ENCODE measurements at regions not wholly inside any gene's neighbourhood (a gene's known extent, or its start where the extent isn't known, plus 50 kb on each side); places are given as distances from the start of the nearest gene placed in this dataset.

DNA sequence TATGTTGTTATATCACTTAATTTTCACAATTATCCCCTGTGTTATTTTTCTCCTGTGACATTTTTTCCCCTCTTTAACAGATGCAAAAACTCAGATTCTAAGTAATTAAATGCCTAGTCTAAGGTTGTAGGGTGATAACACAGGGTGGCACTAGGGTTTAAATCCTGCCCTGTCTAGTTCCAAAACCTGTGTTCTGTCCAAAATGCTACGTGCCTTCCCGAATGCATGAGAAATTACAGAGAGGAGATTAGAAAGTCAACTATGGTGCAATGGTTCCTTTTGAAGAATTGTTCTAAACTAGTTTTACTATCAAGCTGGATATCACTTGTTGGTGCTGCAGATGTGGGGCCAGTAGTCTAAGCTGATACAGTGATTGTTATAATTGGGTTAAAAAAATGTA lies 108.0 kb downstream of the DIPK2A start:
- no peak for DNase-seq

DNA sequence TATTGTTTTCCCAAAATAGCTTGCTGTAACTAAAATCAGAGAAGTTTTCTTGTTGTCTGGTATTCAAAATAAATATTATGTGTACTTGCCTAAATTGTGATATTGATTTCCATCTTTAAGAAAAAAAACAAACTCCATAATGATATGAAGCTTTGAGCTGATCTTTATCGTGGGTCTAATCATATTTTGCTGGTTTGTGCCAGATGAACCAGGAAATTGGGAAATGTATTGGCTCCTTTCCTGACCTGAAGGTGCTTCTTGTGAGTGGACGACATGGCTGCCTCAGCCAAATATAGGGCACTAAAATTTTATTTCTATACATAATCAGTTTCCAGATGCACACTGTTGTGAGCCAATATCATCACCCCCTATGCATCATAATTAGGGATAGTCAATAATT lies 113.3 kb downstream of the DIPK2A start:
- no peak for DNase-seq

DNA sequence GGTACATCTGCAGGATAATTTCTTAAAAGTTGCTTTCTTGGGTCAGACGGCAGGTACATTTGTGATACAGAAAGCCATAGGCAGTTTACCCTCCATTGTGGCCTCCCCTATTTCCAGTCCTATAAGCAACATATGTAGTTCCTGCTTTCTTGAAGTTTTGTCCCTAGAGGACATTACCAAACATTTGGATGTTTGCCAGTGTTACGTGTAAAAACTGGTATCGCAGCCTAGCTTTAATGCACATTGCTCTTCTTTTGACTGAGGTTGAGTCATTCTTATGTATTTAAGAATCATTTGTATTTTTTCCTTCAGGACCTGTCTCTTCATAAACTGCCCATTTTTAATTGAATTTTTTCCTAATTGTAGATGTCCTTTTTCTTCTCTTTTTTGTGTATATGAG lies 114.3 kb downstream of the DIPK2A start:
- no peak for DNase-seq

DNA sequence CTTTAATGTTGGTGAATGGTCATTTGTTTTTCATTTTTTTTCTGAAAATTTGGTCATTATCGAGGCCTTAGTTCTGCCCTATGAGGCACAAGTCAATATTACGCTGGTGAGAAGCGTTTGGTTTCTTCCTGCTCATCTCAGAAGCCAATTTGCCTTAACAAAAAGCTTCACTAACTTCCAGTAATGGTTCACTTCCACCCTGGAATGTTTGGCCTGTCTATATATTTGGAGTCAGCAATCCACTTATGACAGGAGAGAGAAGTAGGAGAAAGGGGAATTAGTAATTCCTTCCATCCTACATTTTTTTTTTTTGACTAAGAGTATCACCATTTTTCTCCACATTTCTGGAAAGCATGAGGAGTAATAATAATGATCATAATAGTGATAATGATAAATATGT lies 124.4 kb downstream of the DIPK2A start:
- no peak for DNase-seq

DNA sequence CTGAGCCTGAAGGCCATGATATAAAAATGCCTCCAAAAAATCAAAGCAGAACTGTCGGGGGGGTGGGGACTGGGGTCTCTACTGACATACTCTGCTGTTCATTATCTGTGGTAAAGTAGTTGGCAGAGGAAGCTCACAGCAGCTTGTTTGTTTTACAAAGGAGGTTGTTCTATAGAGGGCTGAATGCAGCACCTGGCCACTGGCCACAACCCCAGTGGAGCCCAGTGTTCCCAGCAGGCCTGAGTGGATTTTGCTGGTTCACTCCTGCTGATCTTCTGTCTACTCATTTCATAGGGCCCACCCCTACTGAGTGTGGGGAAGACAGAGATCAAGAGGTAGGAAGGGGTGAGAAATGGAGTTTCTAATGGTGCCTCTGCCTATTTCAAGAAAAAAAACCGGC lies 125.5 kb downstream of the DIPK2A start:
- DNase-seq = no peak

DNA sequence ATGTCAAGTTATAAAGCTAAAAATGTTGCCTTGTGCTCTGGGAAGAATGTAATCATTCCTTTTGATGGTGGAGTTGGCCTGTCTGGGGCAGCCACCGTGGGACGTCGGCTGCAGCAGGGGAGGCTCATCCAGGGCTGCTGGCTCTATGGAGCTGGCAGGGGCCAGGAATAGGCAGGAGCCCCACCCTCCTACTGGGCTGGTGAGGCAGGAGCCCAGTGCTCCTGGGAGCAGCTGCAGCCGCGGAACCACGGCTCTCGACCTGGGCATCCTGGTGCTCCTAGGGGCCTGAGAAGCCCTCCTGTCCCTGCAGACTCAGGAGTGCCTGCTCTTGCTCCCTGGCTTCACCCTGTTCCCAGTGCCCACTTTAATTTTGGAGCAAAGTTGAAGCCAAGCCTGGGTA lies 127.1 kb downstream of the DIPK2A start:
- DNase-seq = no peak

DNA sequence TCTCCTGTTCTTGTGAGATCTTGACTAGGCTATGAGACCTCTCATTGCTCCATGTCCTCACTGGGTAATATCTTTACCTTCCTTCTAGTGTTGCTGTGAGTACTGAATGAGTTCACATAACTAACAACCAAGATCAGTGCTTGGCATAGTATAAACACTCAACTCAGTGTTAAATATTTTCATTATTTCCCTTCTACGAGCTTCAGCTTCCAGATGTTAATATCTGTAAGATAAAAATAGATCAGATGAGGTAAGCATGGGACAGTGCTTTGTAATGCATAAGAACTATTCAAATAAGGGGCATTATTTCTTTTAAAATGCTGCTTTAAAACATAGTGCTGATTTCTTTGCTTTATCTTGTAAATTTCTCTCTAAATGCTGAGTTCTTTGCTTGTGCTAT lies 130.8 kb downstream of the DIPK2A start:
- DNase-seq = no peak

DNA sequence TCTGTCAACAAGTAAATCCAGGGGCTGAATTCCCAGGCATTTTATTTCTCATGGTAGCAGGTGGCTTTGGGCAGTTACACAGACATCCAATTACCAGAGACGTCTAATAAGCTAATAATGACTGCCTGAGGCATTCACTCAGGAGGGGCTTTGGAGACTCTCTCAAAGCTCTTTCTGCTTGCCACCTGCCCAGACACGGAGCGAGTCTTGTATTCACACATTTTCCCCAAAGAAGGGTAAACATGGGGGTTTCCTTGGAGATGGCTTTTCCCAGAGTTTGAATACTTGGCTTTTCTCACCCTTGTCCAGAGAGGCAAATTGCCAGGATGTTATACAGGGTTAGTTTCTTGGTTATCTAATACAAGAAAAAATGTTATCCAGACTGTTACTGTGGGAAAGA lies 132.6 kb downstream of the DIPK2A start:
- DNase-seq = peak; percentile 60

DNA sequence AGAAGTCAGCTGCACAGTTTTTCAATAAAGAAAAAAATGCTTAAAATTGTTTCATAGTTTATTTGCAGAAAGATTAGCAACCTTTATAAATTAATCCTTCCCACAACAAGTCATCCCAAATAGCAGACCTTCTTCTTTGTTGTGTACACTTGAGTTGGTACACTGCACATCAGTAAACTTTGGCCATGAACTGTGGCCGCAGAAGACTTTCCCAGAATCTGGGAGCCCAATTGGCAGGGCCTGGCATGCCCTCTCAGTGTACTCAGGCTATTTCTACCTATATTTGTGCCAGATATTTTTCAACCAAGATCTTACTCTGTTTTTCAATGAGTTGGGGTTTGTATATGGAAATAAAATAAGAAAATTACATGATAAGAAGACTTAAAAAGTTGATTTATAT lies 133.1 kb downstream of the DIPK2A start:
- DNase-seq = no peak

DNA sequence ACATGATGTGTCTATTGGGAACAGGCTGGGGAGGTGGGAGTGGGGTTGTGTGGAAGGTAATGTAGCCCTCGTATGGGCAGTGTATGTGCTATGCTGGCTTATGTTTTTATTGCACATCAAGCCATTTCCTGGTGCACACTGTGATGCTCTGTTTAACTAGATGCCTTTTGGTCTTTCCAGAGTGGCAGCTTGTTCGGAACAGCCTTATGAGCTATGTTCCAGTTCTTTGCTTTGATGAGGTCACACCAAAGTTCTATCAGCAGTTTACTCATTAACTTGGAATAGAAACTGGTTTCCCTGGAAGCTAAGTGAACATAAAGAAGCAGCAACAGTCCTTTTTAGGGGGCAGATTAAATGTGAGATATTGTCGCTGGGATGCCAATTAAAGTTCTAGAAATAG lies 133.9 kb downstream of the DIPK2A start:
- no peak for DNase-seq

DNA sequence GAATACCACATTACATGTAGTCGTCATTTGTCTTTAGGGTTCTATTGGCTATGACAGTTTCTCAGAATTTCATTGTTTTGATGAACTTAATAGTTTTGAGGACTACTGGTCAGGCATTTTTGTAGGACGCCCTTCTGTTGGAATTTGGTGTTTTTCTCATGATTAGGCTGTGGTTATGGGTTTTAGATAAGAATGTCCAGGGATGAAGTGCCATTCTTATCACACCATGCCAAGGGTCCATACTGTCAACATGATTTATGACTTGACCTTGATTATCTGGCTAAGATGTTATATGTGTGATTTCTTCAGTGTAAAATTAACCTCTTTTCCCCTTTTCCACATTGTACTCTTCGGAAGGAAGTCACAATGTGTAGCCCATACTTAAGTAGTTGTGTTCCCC lies 135.3 kb downstream of the DIPK2A start:
- DNase-seq = no peak

DNA sequence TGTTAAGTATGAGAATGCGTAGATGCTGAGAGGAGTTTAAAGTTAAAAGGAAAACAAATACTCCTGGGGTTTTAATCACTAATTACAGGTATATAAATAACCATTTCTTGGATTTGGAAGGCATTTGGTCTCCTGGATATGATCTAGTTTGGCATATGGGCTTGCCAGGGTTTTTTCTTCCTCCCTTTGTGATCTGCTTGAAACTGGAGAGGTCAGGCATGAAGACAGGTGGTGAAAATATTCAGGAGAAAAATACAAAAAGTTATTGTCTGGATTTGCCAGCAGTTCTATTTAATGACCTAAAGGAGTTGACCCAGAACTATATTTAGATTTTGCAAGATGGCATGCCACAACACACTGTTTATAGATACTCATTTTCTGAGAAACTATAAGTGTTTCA lies 136.3 kb downstream of the DIPK2A start:
- DNase-seq = no peak

DNA sequence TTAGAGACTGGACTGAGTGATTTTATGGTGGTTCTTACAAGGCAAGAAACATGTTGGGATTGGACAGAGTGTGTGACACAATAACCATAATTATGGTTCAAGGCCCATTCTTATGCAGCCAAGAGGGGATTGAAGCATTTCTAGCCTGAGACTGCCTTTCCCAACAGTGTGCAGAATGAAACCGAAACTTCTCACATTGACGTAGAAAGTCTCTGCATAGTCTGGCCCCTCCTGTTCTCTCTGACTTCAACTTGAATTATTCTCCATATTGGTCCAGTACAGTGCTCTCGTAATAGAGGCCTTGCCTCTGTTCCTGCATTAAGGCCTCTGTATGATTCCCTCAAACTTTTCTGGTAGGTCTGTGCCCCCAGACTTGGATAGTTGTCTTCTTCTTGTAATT lies 138.3 kb downstream of the DIPK2A start:
- DNase-seq = no peak

DNA sequence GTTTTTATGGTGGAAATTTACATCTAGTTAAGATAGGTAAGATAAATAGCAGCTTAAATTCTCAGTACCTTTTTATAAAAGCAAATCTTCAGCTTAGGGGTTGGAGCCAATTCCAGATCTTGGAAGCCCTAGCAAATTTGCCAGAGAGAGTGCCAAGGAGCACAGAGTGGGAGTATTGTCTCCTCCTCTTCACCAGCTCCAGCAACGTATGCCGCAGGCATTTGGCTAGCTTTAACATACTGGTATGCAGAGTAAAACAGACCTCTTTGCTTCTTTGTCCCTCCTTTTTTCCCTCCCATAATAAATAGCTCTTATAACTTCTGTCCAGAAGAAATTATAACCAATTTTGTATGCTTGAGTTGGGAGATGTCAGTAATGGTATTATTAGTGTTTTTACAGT lies 140.4 kb downstream of the DIPK2A start:
- no peak for DNase-seq

DNA sequence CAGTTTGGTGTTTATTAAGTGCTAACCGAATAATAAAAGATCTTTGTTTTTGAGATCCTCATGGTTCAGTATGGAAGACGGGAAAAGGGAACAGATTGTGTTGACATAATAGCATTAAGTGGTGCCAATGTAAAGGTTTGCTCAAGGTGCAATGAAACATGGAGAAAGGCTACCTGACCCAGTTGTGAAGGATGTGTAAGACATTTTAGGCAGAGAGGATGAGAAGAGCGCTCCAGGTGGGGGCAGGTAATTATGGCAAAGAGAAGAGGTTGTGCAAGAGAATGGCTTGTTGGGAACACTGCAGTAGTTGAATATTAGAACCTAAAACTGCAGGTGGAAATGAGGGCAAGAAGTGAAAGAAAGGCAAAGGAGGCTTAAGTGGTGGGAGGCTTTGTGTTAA lies 140.8 kb downstream of the DIPK2A start:
- DNase-seq = no peak

DNA sequence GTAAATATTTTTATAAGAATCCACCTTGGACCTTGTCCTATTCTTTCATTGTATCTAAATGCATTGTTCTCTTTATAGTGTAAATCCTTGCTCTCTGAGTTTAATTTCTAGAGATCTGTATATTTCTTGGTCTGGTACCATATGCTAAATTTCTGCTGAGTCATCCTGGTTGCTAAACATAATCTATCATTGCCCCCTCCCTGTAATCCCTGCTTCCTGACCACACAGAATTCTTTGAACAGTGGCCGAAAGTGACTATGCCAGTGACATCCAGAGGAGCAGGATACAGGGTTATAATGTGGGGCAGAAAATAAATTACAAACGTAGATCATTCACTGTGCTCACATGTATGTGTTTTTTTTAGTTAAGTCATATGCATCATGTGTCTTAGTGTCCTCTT lies 143.1 kb downstream of the DIPK2A start:
- no peak for DNase-seq

DNA sequence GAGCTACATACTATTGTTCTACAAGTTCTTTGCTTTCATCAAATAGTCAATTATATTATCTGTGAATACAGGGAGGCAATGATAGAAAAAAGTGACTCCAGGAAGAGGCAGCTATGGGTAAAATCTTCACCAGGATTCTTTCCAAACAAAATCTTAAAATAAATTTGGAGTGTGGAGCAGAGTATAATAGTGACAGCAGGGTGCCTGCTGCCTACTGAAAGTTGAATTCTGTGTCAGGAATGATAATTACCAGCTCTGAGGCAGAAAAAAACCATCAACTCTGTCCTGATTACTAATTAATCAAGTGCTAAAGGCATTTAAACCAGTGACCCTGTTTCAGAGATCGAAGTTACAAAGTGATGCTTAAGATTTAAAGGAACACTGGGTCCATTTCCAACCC lies 148.0 kb downstream of the DIPK2A start:
- no peak for DNase-seq

DNA sequence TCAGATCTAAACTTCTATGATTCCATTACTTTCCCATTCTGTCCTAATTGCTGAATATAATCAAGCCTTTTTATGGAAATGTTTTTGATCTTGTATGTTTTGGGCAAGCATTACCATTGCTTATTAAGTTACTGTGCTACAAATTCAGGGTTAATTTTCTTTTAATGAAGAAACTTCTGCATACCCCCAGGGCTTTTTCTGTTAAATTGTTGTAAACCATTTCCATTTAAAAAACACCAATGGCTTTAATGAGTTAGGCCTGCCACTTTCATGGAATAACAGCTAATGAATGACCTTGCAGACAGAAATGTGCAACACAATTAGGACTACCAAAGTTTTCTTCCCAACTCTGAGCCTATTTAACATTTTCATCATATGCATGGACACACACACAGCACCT lies 150.0 kb downstream of the DIPK2A start:
- no peak for DNase-seq

DNA sequence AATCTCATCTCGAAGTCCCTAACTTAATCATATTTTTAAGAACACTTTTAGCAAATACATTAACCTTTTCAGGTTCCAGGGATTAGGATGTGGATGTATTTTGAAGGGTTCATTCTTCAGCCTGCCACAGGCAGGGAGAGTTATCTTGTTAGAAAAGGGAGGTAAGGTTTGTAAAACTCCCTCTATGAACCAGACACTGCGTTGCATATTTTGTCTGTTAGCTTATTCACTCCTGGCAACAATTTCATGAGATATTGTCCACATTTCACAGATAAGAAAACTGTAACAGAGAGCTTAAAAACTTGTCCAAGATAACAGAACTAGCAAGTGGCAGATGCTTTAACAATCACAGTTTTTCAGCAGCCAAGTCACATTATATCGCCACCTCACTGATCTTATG lies 155.4 kb downstream of the DIPK2A start:
- no peak for DNase-seq

DNA sequence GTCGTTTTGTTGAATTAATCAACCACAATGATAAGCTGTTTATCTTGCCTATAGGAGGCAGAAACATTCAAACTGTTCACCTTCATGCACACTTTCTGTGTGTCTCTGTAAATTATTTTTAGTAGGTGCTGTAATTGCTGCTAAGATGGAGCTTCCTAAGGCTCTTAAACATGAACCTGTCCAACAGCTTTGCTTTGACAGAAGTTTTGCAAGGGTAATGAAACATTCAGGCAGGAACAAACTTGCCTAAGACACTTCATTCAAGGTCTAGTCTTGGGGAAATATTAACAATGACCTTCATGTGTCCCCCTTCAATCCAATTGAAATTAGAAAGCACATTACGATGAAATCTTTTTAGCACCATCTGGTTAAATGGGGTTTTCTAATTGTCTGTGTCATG lies 156.1 kb downstream of the DIPK2A start:
- DNase-seq = no peak

DNA sequence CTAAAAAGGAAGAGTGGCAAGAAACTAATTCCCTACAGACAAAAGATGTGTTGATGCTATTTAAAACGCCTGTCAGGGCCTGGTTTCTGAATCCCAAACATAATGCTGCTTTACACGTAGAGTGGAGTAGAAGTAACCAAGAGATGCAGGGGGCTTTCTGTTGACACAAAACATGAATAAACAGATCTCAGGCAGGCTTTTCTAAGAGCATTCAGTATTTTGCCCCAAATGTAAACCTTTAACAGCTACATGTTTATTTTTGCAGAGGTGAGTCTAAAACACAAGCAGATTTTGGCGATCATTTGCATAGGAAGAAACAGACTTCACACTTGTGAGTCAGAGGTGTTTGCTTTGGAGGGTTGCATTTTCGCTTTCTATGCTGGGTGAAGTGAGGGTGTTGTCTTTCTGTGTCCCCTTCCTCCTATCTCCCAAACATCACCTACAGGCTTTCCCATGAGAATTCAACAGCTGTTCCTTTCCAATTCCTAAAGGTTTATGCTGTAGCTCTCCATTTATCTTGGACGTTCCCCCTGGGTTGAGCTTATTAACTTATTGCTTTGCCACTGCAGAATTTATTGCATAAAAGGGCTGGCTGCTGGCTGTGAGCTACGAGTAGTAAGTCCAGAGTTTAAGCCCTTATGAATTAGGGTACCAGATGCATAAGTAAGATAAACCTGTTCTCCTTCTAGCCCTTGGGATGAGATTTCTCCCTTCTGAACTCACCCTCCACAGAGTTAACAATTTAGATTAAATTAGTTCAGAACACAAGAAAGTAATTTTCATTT lies 156.7 kb downstream of the DIPK2A start:
- DNase-seq = no peak

DNA sequence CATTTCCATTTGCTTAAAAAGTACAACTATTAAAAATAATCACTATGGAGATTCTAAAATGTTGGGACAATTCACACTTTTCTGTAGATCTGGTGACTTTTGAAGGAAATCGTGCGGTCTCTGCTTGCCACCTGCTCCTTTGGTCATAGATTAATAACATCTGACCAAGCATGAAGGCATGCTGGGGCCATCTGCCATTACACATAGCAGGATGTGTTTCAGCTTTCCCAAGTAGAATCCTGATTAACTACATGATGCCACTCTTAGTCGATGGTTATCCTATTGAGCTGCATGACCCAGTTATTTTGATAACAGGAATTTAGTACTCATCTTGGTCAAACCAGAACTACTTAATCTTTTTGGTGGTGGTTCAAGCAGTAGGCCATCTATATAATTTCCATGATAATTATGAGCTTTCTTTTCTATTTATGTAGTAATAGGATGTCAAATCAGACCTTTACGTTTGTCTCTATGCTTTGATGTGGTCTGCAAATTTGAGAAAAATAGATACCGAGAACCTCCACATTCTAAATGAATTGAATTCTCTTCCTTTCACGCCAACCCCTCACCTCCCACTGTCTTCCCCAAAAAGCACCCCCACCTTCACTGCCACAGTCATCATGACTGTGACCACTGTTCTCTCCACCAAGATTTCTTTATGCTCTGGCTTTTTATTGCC lies 158.1 kb downstream of the DIPK2A start:
- no peak for DNase-seq

DNA sequence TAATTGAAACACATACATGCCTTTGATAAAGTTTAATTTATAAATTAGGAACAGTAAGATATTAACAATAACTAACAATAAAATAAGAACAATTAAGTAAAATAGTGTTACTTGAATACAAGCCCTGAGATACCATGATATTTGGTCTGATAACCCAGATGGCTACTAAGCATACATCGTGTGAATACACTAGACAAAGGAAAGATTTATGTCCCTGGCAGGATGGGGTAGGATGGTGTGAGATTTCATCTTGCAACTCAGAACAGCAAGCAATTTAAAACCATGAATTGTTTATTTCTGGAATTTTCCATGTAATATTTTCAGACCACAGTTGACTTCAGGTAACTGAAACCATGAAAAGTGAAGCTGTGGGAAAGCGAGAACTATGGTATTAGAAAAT lies 169.5 kb downstream of the DIPK2A start:
- no peak for DNase-seq

DNA sequence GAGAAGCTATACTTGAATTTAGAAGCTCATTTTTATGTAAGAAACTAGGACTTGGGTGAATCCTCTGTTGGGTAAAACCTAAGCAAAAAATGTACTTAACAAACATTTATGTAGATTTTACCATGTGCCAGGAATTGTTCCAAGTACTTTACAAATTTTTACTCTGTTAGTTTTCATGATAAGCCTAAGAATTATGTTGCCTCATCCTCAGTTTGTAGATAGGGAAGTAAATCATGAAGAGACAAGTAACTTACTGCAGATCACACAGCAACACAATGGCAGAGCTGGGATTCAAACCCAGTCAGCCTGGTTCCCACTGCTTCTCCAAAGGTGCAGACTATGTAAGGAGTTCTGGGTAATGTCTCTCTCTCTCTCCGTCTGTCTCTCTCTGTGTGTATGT lies 169.9 kb downstream of the DIPK2A start:
- no peak for DNase-seq
